GM12878 (cell line): ENCODE measurements at regions not wholly inside any gene's neighbourhood (a gene's known extent, or its start where the extent isn't known, plus 50 kb on each side); places are given as distances from the start of the nearest gene placed in this dataset.

ENCODE experiments used
- ATAC-seq: fragments of 200-7000 bp; cut with Tn5 transposase; 3 replicates; pipeline ENCODE4 v1.9.1; 2020; ENCODE audit warnings: mild to moderate bottlenecking, moderate library complexity
- BruUV-seq: library from RNA; stranded (reverse); fragments of 400-500 nt; replicated peaks from 2 replicates; lab custom pipeline; 2021; lab: Mats Ljungman, UMichigan
- CTCF ChIA-PET: fragments of 300-600 bp; sonication (Branson Sonifier 250); formaldehyde crosslinking; extraction: SDS; loops from one replicate; lab custom pipeline; 2021; ENCODE audit warnings: inconsistent platforms; lab: Yijun Ruan, JAX
- POLR2A ChIA-PET: fragments of 350-600 bp; formaldehyde crosslinking; extraction: SDS; loops from one replicate; lab custom pipeline; 2021; ENCODE audit warnings: inconsistent platforms; lab: Charles Lee
- RAD21 ChIA-PET: fragments of 300-600 bp; sonication (Branson Sonifier 250); formaldehyde crosslinking; loops from one replicate; lab custom pipeline; 2023; ENCODE audit warnings: antibody characterized with exemption; ENCODE audit not compliant: unreplicated experiment; lab: Charles Lee
- SMC1A ChIA-PET: fragments of 300-600 bp; sonication (Branson Sonifier 250); formaldehyde crosslinking; loops from one replicate; lab custom pipeline; 2023; ENCODE audit not compliant: unreplicated experiment, uncharacterized antibody; lab: Charles Lee
- DNase-seq: peaks from one replicate; pipeline ENCODE4 v3.0.0-alpha.2; 2011; ENCODE audit warnings: low read depth, low spot score
- FAIRE-seq: peaks from 3 replicates; lab custom pipeline; 2011; peaks lifted over from hg19 to GRCh38; lab: Jason Lieb, UNC
- H2AFZ ChIP-seq: 2 replicates; pipeline ENCODE4 v1.6.0; 2011; ENCODE audit warnings: low read depth, low read length, control low read depth; ENCODE audit not compliant: control insufficient read depth
- H3K27ac ChIP-seq: 2 replicates; pipeline ENCODE4 v1.5.1; 2011; ENCODE audit warnings: control low read depth; ENCODE audit not compliant: control insufficient read depth, insufficient read depth
- H3K27me3 ChIP-seq, 2 experiments: replicated peaks in 1 of 2; 2 replicates each; pipeline versions ENCODE4 v1.6.0 to v1.6.1; 2011; ENCODE audit warnings: low read length in 1 of 2; ENCODE audit not compliant: control insufficient read depth in 2 of 2, insufficient read depth in 2 of 2
- H3K36me3 ChIP-seq, 2 experiments: 2 replicates each; pipeline ENCODE4 v1.5.1; 2011; ENCODE audit warnings: low read length in 1 of 2; ENCODE audit not compliant: control insufficient read depth in 2 of 2, insufficient read depth in 2 of 2
- H3K4me1 ChIP-seq: 2 replicates; pipeline ENCODE4 v1.6.1; 2011; ENCODE audit warnings: mild to moderate bottlenecking, low read length, moderate library complexity, mixed read lengths; ENCODE audit not compliant: control insufficient read depth, insufficient read depth
- H3K4me2 ChIP-seq: 2 replicates; pipeline ENCODE4 v1.6.0; 2011; ENCODE audit warnings: control low read depth; ENCODE audit not compliant: control insufficient read depth, insufficient read depth
- H3K4me3 ChIP-seq: fragments of 200-600 bp; sonication (generic); 2 replicates; pipeline ENCODE4 v1.5.1; 2016
- H3K79me2 ChIP-seq: 2 replicates; pipeline ENCODE4 v1.6.0; 2011; ENCODE audit warnings: low read length; ENCODE audit not compliant: control insufficient read depth, insufficient read depth
- H3K9ac ChIP-seq: 2 replicates; pipeline ENCODE4 v1.8.0; 2011; ENCODE audit warnings: low read length, control low read depth, mixed read lengths; ENCODE audit not compliant: control insufficient read depth, insufficient read depth
- H3K9me3 ChIP-seq: replicated peaks from 3 replicates; pipeline ENCODE4 v1.5.1; 2011; ENCODE audit warnings: mild to moderate bottlenecking, low read length; ENCODE audit not compliant: control insufficient read depth, insufficient read depth
- H4K20me1 ChIP-seq: 2 replicates; pipeline ENCODE4 v1.6.0; 2011; ENCODE audit not compliant: control insufficient read depth, insufficient read depth
- CHD4 ChIP-seq: fragments of 200-600 bp; sonication (generic); IDR thresholded peaks from 2 replicates; pipeline ENCODE4 v1.6.1; 2016; ENCODE audit warnings: mild to moderate bottlenecking
- FOS ChIP-seq: IDR thresholded peaks from 3 replicates; pipeline ENCODE4 v1.6.1; 2011; ENCODE audit warnings: borderline replicate concordance; ENCODE audit not compliant: insufficient read length; ENCODE audit errors: extremely low read depth
- REST ChIP-seq: IDR thresholded peaks from 2 replicates; pipeline ENCODE4 v1.6.1; 2012; ENCODE audit warnings: mild to moderate bottlenecking, low read depth, low read length
- SMARCA5 ChIP-seq: fragments of 450-650 bp; IDR thresholded peaks from 2 replicates; pipeline ENCODE4 v1.6.1; 2017; ENCODE audit warnings: mild to moderate bottlenecking
- WGBS: methylation state at CpG from one replicate; pipeline ENCODE4 v1.1.6; 2016; ENCODE audit warnings: low lambda C conversion rate; ENCODE audit not compliant: insufficient replicate concordance, insufficient coverage; ENCODE audit errors: missing lambda C conversion rate; 5-methylcytosine and 5-hydroxymethylcytosine counted together
- in situ Hi-C: fragments of 300-500 bp; cut with MboI; formaldehyde crosslinking; loops from 9 replicates; pipeline ENCODE4 v1.14.3; 2018; ENCODE audit warnings: mixed read lengths
- intact Hi-C: fragments of 100-400 bp; cut with micrococcal nuclease; formaldehyde crosslinking; loops from one replicate; pipeline ENCODE4 v1.14.2; 2022; ENCODE audit not compliant: unreplicated experiment

- TF ChIP-seq REST (no peak), SMARCA5 (no peak)
Observed at GRCh38 chr1:94726981-94727685, 93.0 kb upstream of the SLC44A3 start (continued).

GRCh38 chr1:94725566-94725965, 94.6 kb upstream of the SLC44A3 start:
- Histone ChIP-seq H3K79me2 (no peaks in the 10 kb centered on the region), H2AFZ (no peak overlapping the region), H3K27ac (no peak overlapping the region), H3K4me3 (no peak overlapping the region), H3K4me1 (peaks cover 10% of the 10 kb centered on the region), H3K36me3 (no peaks in the 10 kb centered on the region), H3K27me3 (no peaks in the 10 kb centered on the region), H3K9me3 (no peaks in the 10 kb centered on the region), H3K9ac (no peak overlapping the region), H3K4me2 (no peak overlapping the region), H4K20me1 (no peaks in the 10 kb centered on the region)
- no peak for TF ChIP-seq CHD4
- no peak for TF ChIP-seq FOS
- ChIA-PET RAD21 (no interaction called here), POLR2A (no interaction called here), CTCF (interaction anchor here (0.7 kb wide), 1 partner anchor 653 kb away, joined by 3 read pairs; no protein-coding TSS in a partner anchor), SMC1A (no interaction called here)
- no peak for FAIRE-seq
- 67% methylated on average over 3 of the region's 3 CpGs for WGBS
- intact Hi-C loops (no loop called here), in situ Hi-C loops (no loop called here)
- no peak for ATAC-seq
- no peak for DNase-seq
- BruUV-seq: no TSS peak
